Psoas muscle (tissue), 7 donors: ENCODE measurements at regions not wholly inside any gene's neighbourhood (a gene's known extent, or its start where the extent isn't known, plus 50 kb on each side); places are given as distances from the start of the nearest gene placed in this dataset.

Experiments used
- ATAC-seq, 4 donors: fragments of 200-7000 bp; cut with Tn5 transposase; one replicate each; pipeline ENCODE4 v1.9.1; 2020; ENCODE audit warnings: moderate library complexity in 3 of 4, mild to moderate bottlenecking in 2 of 4
- DNase-seq, 2 donors: peaks; one replicate each; pipeline ENCODE4 v3.0.0-alpha.2; 2020
- H3K27ac ChIP-seq: fragments of 200-600 bp; one replicate; pipeline ENCODE4 v1.8.0; 2022
- H3K27me3 ChIP-seq, 3 donors: fragments of 200-600 bp in 1 of 3; one replicate each; pipeline versions ENCODE4 v1.6.1 to v1.8.0; 2013 to 2022; ENCODE audit warnings: low read length in 2 of 3, mild to moderate bottlenecking in 2 of 3, moderate library complexity in 1 of 3; ENCODE audit not compliant: insufficient read depth in 3 of 3
- H3K36me3 ChIP-seq, 2 donors: fragments of 200-600 bp in 1 of 2; one replicate each; pipeline versions ENCODE4 v1.6.1 to v1.8.0; 2013 to 2022; ENCODE audit warnings: low read depth in 1 of 2, mild to moderate bottlenecking in 1 of 2, moderate library complexity in 1 of 2; ENCODE audit not compliant: insufficient read depth in 1 of 2
- H3K4me1 ChIP-seq: fragments of 200-600 bp; one replicate; pipeline ENCODE4 v1.8.0; 2022
- H3K4me3 ChIP-seq: fragments of 200-600 bp; one replicate; pipeline ENCODE4 v1.8.0; 2022; ENCODE audit warnings: mild to moderate bottlenecking
- H3K9me3 ChIP-seq: fragments of 200-600 bp; one replicate; pipeline ENCODE4 v1.8.0; 2022
- WGBS, 3 donors: extraction: QIAGEN DNeasy Blood & Tissue Kit; methylation state at CpG; one replicate each; pipeline versions ENCODE4 v1.1.6 to v1.1.7; 2013; 5-methylcytosine and 5-hydroxymethylcytosine counted together
- intact Hi-C, 2 donors: fragments of 100-400 bp; cut with DNase I; formaldehyde crosslinking; loops; one replicate each; pipeline versions ENCODE4 v1.11.0 to v1.14.2; 2022
- TF ChIP-seq, protein P1 (sequence below): fragments of 200-600 bp; IDR thresholded peaks from one replicate; pipeline ENCODE4 v1.8.0; 2022; ENCODE audit warnings: antibody characterized with exemption
- donor health status: healthy with polysubstance abuse.
- donor health status: DM: no; HTN: no; CAD: no; lungs with moderate emphysema.
- donor health status: Bipolar disorder and iron deficiency.
- donor health status: healthy.
- donor health status: DM: yes; HTN: yes; CAD: no.
- donor health status: DM: no; HTN: no; CAD: no.
- donor health status: DM: yes; HTN: yes; CAD: no.

DNA sequence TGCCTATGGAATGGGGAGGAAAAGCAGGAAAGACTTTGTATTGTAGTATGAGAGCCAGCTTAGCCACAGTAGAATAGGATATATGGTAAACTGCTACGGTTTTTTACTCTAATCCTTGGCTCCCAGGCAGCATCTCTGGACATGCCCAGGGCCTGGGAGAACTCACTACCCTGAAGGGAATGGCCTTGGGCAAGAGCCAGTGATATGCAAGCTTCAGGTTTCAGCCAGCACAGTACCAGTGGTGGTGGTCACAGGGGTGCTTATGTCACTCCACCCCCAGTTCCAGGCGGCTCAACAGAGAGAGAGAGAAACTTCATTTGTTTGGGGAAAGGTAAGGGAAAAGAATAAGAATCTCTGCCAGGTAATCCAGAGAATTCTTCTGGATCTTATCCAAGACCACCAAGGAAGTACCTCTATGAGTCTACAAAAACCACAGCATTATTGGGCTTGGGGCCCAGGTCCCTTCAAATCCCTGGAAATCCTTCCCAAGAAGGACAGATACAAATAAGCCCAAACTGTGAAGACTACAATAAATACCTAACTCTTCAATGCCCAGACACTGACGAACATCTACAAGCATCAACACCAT is 121.2 kb downstream of the THBS2 start:
- TF ChIP-seq, protein P1, sequence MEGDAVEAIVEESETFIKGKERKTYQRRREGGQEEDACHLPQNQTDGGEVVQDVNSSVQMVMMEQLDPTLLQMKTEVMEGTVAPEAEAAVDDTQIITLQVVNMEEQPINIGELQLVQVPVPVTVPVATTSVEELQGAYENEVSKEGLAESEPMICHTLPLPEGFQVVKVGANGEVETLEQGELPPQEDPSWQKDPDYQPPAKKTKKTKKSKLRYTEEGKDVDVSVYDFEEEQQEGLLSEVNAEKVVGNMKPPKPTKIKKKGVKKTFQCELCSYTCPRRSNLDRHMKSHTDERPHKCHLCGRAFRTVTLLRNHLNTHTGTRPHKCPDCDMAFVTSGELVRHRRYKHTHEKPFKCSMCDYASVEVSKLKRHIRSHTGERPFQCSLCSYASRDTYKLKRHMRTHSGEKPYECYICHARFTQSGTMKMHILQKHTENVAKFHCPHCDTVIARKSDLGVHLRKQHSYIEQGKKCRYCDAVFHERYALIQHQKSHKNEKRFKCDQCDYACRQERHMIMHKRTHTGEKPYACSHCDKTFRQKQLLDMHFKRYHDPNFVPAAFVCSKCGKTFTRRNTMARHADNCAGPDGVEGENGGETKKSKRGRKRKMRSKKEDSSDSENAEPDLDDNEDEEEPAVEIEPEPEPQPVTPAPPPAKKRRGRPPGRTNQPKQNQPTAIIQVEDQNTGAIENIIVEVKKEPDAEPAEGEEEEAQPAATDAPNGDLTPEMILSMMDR = no peak
- intact Hi-C loops = no loop called here
- Histone ChIP-seq H3K27ac (no peak overlapping the region), H3K4me3 (no peak overlapping the region), H3K27me3 (no peaks in the 10 kb centered on the region), H3K36me3 (no peaks in the 10 kb centered on the region), H3K9me3 (peaks cover 3% of the 10 kb centered on the region), H3K4me1 (no peaks in the 10 kb centered on the region)
- WGBS, 3 donors = 56 to 67% (median 66%) methylated on average over 3 of the region's 3 CpGs
- DNase-seq (no peak), ATAC-seq (no peak)

DNA sequence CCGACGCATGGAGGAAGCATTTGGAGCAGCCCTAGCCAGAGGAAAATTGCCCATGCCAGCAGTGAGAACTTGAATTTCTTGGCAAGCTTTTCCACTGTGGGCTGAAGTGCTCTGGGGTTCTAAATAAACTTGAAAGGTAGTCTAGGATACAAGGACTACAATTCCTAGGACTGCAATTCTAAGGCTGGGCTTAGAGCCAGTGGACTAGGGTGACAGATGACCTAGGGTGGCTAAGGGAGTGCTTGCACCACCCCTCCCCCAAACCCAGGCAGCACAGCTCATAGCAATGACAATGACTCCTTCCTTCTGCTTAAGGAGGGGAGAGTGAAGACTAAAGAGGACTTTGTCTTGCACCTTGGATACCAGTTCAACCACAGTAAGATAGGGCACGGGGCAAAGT is 122.3 kb downstream of the THBS2 start:
- Histone ChIP-seq H3K4me3 (no peak overlapping the region), H3K27me3 (no peaks in the 10 kb centered on the region), H3K27ac (no peak overlapping the region), H3K4me1 (no peaks in the 10 kb centered on the region), H3K9me3 (peaks cover 3% of the 10 kb centered on the region), H3K36me3 (no peaks in the 10 kb centered on the region)
- TF ChIP-seq, protein P1 = no peak
- intact Hi-C loops = no loop called here
- ATAC-seq (no peak), DNase-seq (no peak)
- 45 to 57% (median 56%) methylated on average over 3 of the region's 3 CpGs for WGBS, 3 donors

DNA sequence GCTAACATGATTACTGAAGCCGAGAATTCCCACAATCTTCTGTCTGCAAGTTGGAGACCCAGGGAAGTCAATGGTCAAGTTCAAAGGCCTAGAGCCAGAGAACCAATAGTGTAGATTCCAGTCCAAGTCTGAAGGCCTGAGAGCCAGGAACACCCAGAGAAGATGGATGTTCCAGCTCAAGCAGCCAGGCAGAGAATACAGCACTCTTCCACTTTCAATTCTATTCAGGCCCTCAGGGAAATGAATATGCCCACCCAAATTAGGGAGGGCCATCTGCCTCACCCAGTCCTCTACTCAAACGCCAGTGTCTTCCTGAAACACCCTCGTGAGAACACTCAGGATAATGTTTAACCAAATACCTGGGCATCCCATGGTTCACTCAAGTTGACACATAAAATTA is 123.5 kb downstream of the THBS2 start:
- ATAC-seq = no peak
- no peak overlapping the region for H3K4me3 ChIP-seq
- WGBS, 3 donors = 83 to 85% (median 85%) methylated on average over 3 of the region's 3 CpGs

DNA sequence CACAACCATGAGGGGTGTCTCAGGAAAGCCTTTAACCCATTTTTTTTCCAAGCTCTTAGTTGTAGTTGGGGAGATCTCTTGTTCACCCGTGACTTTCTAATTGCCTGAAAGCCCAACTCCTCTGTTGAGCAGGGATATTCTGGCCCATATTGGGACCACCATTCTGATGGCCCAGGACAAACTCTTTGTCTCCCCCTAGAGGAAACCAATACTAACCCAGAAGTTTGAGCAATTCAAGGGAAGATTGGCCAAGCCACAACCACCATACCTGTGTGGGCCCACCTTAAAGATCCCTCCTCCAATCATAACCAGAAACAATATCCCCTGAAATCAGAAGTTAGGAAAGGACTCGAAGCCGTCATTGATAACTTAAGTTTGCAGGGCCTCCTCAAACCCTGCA is 132.6 kb downstream of the THBS2 start:
- Histone ChIP-seq H3K4me3 (no peak overlapping the region), H3K27me3 (no peaks in the 10 kb centered on the region), H3K36me3 (no peaks in the 10 kb centered on the region), H3K27ac (no peak overlapping the region), H3K9me3 (no peaks in the 10 kb centered on the region), H3K4me1 (no peaks in the 10 kb centered on the region)
- ATAC-seq (no peak), DNase-seq (no peak)
- intact Hi-C loops = no loop called here
- WGBS, 3 donors = 94 to 97% (median 96%) methylated on average over 3 of the region's 3 CpGs
- TF ChIP-seq, protein P1 = no peak

More for the DNA sequence above, 123.5 kb downstream of the THBS2 start:
- no peaks in the 10 kb centered on the region for H3K27me3 ChIP-seq
- peaks cover 3% of the 10 kb centered on the region for H3K9me3 ChIP-seq
- DNase-seq = no peak
- no peak overlapping the region for H3K27ac ChIP-seq
- TF ChIP-seq, protein P1 = no peak
- no peaks in the 10 kb centered on the region for H3K36me3 ChIP-seq
- H3K4me1 ChIP-seq = no peaks in the 10 kb centered on the region
- intact Hi-C loops = no loop called here

DNA sequence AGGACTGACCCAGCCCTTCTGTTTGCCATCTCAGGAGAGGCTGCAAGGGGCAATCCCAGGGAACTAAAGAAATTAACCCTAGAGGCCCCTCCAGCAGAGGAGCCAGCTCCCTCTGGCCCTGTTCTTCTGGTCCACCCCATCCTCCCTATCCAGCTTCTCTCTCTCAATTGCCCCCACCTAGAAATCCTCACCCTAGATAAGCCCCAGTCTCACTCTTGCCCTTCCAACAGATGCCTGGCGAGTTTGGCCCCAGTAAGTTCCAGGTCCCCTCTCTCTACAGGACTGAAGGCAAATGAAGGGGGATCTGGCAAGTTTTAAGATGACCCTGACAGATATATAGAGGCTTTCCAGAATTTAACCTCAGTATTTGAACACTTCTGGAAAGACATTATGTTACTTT is 134.0 kb downstream of the THBS2 start:
- H3K27ac ChIP-seq = no peak overlapping the region
- H3K4me1 ChIP-seq = no peaks in the 10 kb centered on the region
- ATAC-seq = no peak
- H3K9me3 ChIP-seq = no peaks in the 10 kb centered on the region
- no peaks in the 10 kb centered on the region for H3K36me3 ChIP-seq
- H3K27me3 ChIP-seq = no peaks in the 10 kb centered on the region
- no peak for DNase-seq
- intact Hi-C loops = no loop called here
- no peak overlapping the region for H3K4me3 ChIP-seq
- WGBS, 3 donors = 91 to 100% (median 100%) methylated on average over 1 of the region's 1 CpG
- TF ChIP-seq, protein P1 = no peak
